ENCODE measurements at regions not wholly inside any gene's neighbourhood (a gene's known extent, or its start where the extent isn't known, plus 50 kb on each side); places are given as distances from the start of the nearest gene placed in this dataset.

- H3K27me3 ChIP-seq: no peaks in the 10 kb centered on the region
- H3K9me3 ChIP-seq: no peaks in the 10 kb centered on the region
- TF ChIP-seq POLR2A (IDR thresholded peaks at IDR 0.05) (no peak), CTCF (IDR thresholded peaks at IDR 0.05) (no peak)
- no peaks in the 10 kb centered on the region for H3K4me1 ChIP-seq
- DNase-seq: no peak
- intact Hi-C loops (cut with DNase I): no loop called here
- H3K27ac ChIP-seq: no peak overlapping the region
- no peaks in the 10 kb centered on the region for H3K36me3 ChIP-seq
- no peak overlapping the region for H3K4me3 ChIP-seq (replicated peaks in 1 of 3)
Observed at GRCh38 chr5:52564587-52564986, 223.1 kb upstream of the ITGA1 start.

- no peak for DNase-seq
- Histone ChIP-seq H3K36me3 (no peaks in the 10 kb centered on the region), H3K27me3 (no peaks in the 10 kb centered on the region), H3K27ac (no peak overlapping the region), H3K9me3 (no peaks in the 10 kb centered on the region), H3K4me1 (no peaks in the 10 kb centered on the region), H3K4me3 (replicated peaks in 1 of 3) (no peak overlapping the region)
- WGBS, 2 donors: 87% methylated on average over 2 of the region's 2 CpGs
- intact Hi-C loops (cut with DNase I): no loop called here
- TF ChIP-seq POLR2A (IDR thresholded peaks at IDR 0.05): no peak
- TF ChIP-seq CTCF (IDR thresholded peaks at IDR 0.05): no peak
Observed at GRCh38 chr5:52577546-52577945, 210.2 kb upstream of the ITGA1 start.

GRCh38 chr5:52579391-52579790 is 208.3 kb upstream of the ITGA1 start:
- no peak overlapping the region for H3K4me3 ChIP-seq (replicated peaks in 1 of 3)
- H3K36me3 ChIP-seq: no peaks in the 10 kb centered on the region
- no peak for DNase-seq
- intact Hi-C loops (cut with DNase I): no loop called here
- no peak overlapping the region for H3K27ac ChIP-seq
- H3K27me3 ChIP-seq: no peaks in the 10 kb centered on the region
- H3K4me1 ChIP-seq: no peaks in the 10 kb centered on the region
- WGBS, 2 donors: 12 to 13% methylated on average over 3 of the region's 3 CpGs
- TF ChIP-seq POLR2A (IDR thresholded peaks at IDR 0.05): no peak
- TF ChIP-seq CTCF (IDR thresholded peaks at IDR 0.05): no peak
- H3K9me3 ChIP-seq: no peaks in the 10 kb centered on the region

GRCh38 chr5:52580921-52581320 is 206.8 kb upstream of the ITGA1 start:
- Histone ChIP-seq H3K9me3 (no peaks in the 10 kb centered on the region), H3K4me1 (no peaks in the 10 kb centered on the region), H3K27me3 (no peaks in the 10 kb centered on the region), H3K36me3 (no peaks in the 10 kb centered on the region), H3K4me3 (replicated peaks in 1 of 3) (no peak overlapping the region), H3K27ac (no peak overlapping the region)
- DNase-seq: no peak
- TF ChIP-seq CTCF (IDR thresholded peaks at IDR 0.05): no peak
- TF ChIP-seq POLR2A (IDR thresholded peaks at IDR 0.05): no peak
- 71 to 73% methylated on average over 2 of the region's 2 CpGs for WGBS, 2 donors
- intact Hi-C loops (cut with DNase I): no loop called here

GRCh38 chr5:52582313-52582712 is 205.4 kb upstream of the ITGA1 start:
- no peaks in the 10 kb centered on the region for H3K36me3 ChIP-seq
- DNase-seq: no peak
- TF ChIP-seq POLR2A (IDR thresholded peaks at IDR 0.05) (no peak), CTCF (IDR thresholded peaks at IDR 0.05) (no peak)
- intact Hi-C loops (cut with DNase I): no loop called here
- H3K9me3 ChIP-seq: no peaks in the 10 kb centered on the region
- H3K27me3 ChIP-seq: no peaks in the 10 kb centered on the region
- WGBS, 2 donors: 82 to 83% methylated on average over 3 of the region's 3 CpGs
- H3K27ac ChIP-seq: no peak overlapping the region
- no peaks in the 10 kb centered on the region for H3K4me1 ChIP-seq
- H3K4me3 ChIP-seq (replicated peaks in 1 of 3): no peak overlapping the region
